ENCODE measurements at regions not wholly inside any gene's neighbourhood (a gene's known extent, or its start where the extent isn't known, plus 50 kb on each side); places are given as distances from the start of the nearest gene placed in this dataset.

DNA sequence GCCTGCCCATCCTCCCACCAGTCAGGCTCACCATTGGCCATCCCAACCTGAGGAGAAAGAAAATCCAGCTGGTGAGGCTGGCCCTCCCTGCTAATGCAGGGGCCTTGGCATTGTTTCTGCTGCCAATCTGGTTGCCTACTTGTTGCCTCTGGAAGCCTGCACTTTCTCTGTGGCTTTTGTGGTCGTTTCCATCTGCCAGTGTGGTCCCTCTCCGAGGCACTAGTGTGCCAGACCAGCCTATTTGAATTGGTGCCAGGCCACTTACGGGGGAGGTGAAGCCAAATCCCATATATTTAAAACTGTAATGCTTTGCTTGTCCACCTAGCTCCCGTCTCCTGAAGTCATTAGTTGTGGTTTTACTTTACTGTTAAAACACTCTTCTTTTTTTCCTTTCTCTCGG is 213.4 kb upstream of the ADAMTSL1 start:
- Histone ChIP-seq H2BK5ac (ENCODE audit: insufficient read length, low read length) (no peak overlapping the region), H3K79me1 (ENCODE audit: insufficient read depth, low read depth, low read length, poor library complexity, severe bottlenecking) (no peaks in the 10 kb centered on the region), H2BK12ac (ENCODE audit: insufficient read length, low read depth, low read length) (no peak overlapping the region), H3K4me2 (ENCODE audit: insufficient read depth, insufficient read length, low read length) (no peak overlapping the region), H4K5ac (ENCODE audit: insufficient read length, low read depth, low read length) (no peak overlapping the region), H3K9ac (ENCODE audit: extremely low read depth, insufficient read length, low read length) (no peak overlapping the region), H3K23ac (ENCODE audit: insufficient read length, low read depth, low read length) (no peak overlapping the region), H4K20me1 (ENCODE audit: control insufficient read depth, insufficient read depth, insufficient read length) (no peaks in the 10 kb centered on the region), H3T11ph (ENCODE audit: low read length) (no peak overlapping the region), H2BK20ac (ENCODE audit: low read depth, low read length, poor library complexity, severe bottlenecking) (no peak overlapping the region), H3K56ac (ENCODE audit: insufficient read length, low read depth, low read length) (no peak overlapping the region), H3K14ac (ENCODE audit: insufficient read depth, low read length) (no peak overlapping the region), H2BK15ac (ENCODE audit: low read depth, low read length) (no peak overlapping the region), H2AFZ (ENCODE audit: low read length) (no peak overlapping the region), H2AK5ac (ENCODE audit: insufficient read length, low read length) (no peak overlapping the region), H2BK120ac (ENCODE audit: low read depth, low read length, poor library complexity, severe bottlenecking) (no peak overlapping the region), H3K9me3 (ENCODE audit: control insufficient read depth, low read depth, low read length) (no peaks in the 10 kb centered on the region), H4K8ac (replicated peaks; ENCODE audit: insufficient read length, low read depth, low read length) (no peak overlapping the region), H3K27me3 (ENCODE audit: insufficient read depth, low read length) (no peaks in the 10 kb centered on the region), H3K4ac (ENCODE audit: low read depth, low read length) (no peak overlapping the region), H3K4me1 (ENCODE audit: insufficient read depth, low read length) (no peaks in the 10 kb centered on the region), H4K91ac (ENCODE audit: insufficient read length, low read depth, low read length) (no peak overlapping the region), H3K23me2 (ENCODE audit: insufficient read length, low read depth, low read length, poor library complexity, severe bottlenecking) (peaks cover 2% of the 10 kb centered on the region), H3K18ac (ENCODE audit: insufficient read length, low read depth, low read length) (no peak overlapping the region), H3K27ac (ENCODE audit: insufficient read length, low read depth, low read length) (no peak overlapping the region), H3K79me2 (ENCODE audit: insufficient read depth, low read length) (no peaks in the 10 kb centered on the region)
- peaks cover 1% of the 10 kb centered on the region for H3K27me3 Mint-ChIP-seq (ENCODE audit: low read depth)
- TF ChIP-seq, protein P1, sequence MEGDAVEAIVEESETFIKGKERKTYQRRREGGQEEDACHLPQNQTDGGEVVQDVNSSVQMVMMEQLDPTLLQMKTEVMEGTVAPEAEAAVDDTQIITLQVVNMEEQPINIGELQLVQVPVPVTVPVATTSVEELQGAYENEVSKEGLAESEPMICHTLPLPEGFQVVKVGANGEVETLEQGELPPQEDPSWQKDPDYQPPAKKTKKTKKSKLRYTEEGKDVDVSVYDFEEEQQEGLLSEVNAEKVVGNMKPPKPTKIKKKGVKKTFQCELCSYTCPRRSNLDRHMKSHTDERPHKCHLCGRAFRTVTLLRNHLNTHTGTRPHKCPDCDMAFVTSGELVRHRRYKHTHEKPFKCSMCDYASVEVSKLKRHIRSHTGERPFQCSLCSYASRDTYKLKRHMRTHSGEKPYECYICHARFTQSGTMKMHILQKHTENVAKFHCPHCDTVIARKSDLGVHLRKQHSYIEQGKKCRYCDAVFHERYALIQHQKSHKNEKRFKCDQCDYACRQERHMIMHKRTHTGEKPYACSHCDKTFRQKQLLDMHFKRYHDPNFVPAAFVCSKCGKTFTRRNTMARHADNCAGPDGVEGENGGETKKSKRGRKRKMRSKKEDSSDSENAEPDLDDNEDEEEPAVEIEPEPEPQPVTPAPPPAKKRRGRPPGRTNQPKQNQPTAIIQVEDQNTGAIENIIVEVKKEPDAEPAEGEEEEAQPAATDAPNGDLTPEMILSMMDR (conservative IDR thresholded peaks at IDR 0.05), result no peak
- no CpG with 5 or more reads among the region's 5 CpGs for WGBS (ENCODE audit: extremely low coverage, insufficient read length, low lambda C conversion rate)
- H3K9me3 Mint-ChIP-seq, result no peaks in the 10 kb centered on the region
- no peaks in the 10 kb centered on the region for H3K36me3 Mint-ChIP-seq (ENCODE audit: insufficient read depth in 1 of 3, low read depth in 3 of 3)
- H3K4me3 Mint-ChIP-seq, result no peak overlapping the region
- peaks cover 17% of the 10 kb centered on the region in 2 experiments for H3K4me1 Mint-ChIP-seq
- DNase-seq, result no peak
- no peak overlapping the region for H3K27ac Mint-ChIP-seq
